Activated B cell treated with CpG ODN at 0.5 μM for 24 hours (primary cell): ENCODE measurements at regions not wholly inside any gene's neighbourhood (a gene's known extent, or its start where the extent isn't known, plus 50 kb on each side); places are given as distances from the start of the nearest gene placed in this dataset.

ENCODE experiments used
- ATAC-seq: fragments of 200-7000 bp; cut with Tn5 transposase; one replicate; pipeline ENCODE4 v1.10.0; 2021; ENCODE audit warnings: low read depth, mild to moderate bottlenecking, moderate library complexity
- CTCF ChIA-PET: fragments of 350-600 bp; sonication (Branson Sonifier 250); formaldehyde crosslinking; loops from one replicate; lab custom pipeline; 2021; ENCODE audit warnings: antibody characterized with exemption; lab: Charles Lee
- POLR2A ChIA-PET: fragments of 350-600 bp; sonication (Branson Sonifier 250); formaldehyde crosslinking; loops from one replicate; lab custom pipeline; 2021; ENCODE audit warnings: antibody characterized with exemption; lab: Charles Lee
- DNase-seq: peaks from one replicate; pipeline ENCODE4 v3.0.0; 2022
- H3K27ac Mint-ChIP-seq: one replicate; pipeline ENCODE4 v1.8.0; 2020; ENCODE audit warnings: mixed read lengths
- H3K27me3 Mint-ChIP-seq: one replicate; pipeline ENCODE4 v1.8.0; 2021; ENCODE audit warnings: mixed read lengths
- H3K36me3 Mint-ChIP-seq: one replicate; pipeline ENCODE4 v1.8.0; 2021; ENCODE audit warnings: low read depth, mixed read lengths
- H3K4me1 Mint-ChIP-seq: one replicate; pipeline ENCODE4 v1.8.0; 2021; ENCODE audit warnings: mixed read lengths
- H3K4me3 Mint-ChIP-seq: one replicate; pipeline ENCODE4 v1.8.0; 2020; ENCODE audit warnings: mild to moderate bottlenecking, mixed read lengths
- H3K9me3 Mint-ChIP-seq: one replicate; pipeline ENCODE4 v1.8.0; 2020; ENCODE audit warnings: mixed read lengths
- intact Hi-C: fragments of 100-400 bp; cut with micrococcal nuclease; formaldehyde crosslinking; loops from one replicate; pipeline ENCODE4 v1.15.1; 2024
- TF ChIP-seq, protein P1 (sequence below): fragments of 200-600 bp; IDR thresholded peaks from one replicate; pipeline ENCODE4 v1.8.0; 2022; ENCODE audit warnings: antibody characterized with exemption, mild to moderate bottlenecking

DNA sequence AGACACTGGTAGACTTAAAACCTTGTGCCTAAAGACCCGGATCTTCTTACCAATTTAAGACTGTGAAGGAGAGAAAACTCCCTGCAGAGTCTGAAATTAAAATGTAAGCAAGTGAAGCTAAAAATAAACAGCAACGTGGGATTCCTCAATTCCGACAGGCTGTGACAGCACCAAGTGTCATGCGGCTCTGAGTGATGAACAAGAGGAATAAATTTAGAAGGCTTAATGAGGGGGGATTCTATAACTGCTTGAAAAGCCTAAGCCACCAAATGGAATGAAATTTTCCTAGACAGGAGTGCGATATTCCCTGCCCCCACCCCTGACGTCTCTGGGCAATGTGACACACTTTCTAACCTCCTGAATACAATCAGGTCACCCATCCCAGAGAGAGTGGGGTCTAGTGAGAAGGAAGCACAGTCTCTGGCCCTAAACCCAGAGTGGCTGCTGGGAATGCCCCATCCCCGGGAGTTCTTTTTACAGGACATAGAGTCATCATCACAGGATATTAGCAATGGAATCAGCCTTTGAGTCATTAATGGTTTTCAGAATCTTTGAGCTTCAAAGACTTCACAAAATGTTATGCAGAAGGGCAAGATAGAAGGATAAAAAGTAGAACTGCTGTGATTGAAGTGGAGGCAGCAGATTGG, 114.3 kb downstream of the EDEM1 start:
- H3K36me3 Mint-ChIP-seq, result no peaks in the 10 kb centered on the region
- no peak overlapping the region for H3K4me3 Mint-ChIP-seq
- ChIA-PET POLR2A (no interaction called here), CTCF (no interaction called here)
- H3K27me3 Mint-ChIP-seq, result no peaks in the 10 kb centered on the region
- no peak overlapping the region for H3K27ac Mint-ChIP-seq
- no peak for ATAC-seq
- intact Hi-C loops, result loop anchor here (10.0 kb wide), 1 partner anchor 433 kb away; no protein-coding TSS in a partner anchor
- peaks cover 14% of the 10 kb centered on the region for H3K4me1 Mint-ChIP-seq
- H3K9me3 Mint-ChIP-seq, result no peaks in the 10 kb centered on the region
- DNase-seq, result no peak
- TF ChIP-seq, protein P1, sequence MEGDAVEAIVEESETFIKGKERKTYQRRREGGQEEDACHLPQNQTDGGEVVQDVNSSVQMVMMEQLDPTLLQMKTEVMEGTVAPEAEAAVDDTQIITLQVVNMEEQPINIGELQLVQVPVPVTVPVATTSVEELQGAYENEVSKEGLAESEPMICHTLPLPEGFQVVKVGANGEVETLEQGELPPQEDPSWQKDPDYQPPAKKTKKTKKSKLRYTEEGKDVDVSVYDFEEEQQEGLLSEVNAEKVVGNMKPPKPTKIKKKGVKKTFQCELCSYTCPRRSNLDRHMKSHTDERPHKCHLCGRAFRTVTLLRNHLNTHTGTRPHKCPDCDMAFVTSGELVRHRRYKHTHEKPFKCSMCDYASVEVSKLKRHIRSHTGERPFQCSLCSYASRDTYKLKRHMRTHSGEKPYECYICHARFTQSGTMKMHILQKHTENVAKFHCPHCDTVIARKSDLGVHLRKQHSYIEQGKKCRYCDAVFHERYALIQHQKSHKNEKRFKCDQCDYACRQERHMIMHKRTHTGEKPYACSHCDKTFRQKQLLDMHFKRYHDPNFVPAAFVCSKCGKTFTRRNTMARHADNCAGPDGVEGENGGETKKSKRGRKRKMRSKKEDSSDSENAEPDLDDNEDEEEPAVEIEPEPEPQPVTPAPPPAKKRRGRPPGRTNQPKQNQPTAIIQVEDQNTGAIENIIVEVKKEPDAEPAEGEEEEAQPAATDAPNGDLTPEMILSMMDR, result no peak

GRCh38 chr3:5302661-5303060, 115.2 kb downstream of the EDEM1 start:
- ChIA-PET CTCF (no interaction called here), POLR2A (no interaction called here)
- Mint-ChIP-seq H3K36me3 (no peaks in the 10 kb centered on the region), H3K27ac (no peak overlapping the region), H3K9me3 (no peaks in the 10 kb centered on the region), H3K4me1 (peaks cover 14% of the 10 kb centered on the region), H3K4me3 (no peak overlapping the region), H3K27me3 (no peaks in the 10 kb centered on the region)
- intact Hi-C loops, result loop anchor here (10.0 kb wide), 1 partner anchor 432 kb away; no protein-coding TSS in a partner anchor
- TF ChIP-seq, protein P1, result no peak
- ATAC-seq, result no peak
- no peak for DNase-seq

DNA sequence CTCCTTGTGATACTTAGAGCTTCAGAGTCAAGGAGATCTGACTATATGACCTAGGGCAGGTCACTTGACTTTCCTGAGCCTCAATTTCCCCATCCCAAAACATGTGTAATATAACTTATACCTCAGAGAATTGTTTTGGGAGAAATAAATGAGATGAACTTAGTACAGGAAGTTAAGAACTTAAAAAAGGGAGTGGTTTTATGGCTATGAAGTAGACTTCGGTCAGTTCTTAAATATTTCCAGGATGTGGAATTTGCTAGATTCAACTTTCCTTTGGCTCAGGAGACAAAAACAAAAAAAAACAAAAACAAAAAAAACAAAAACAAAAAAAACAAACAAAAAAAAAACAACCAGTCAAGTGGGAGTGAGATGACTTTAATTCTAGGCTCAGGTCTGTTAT, 116.7 kb downstream of the EDEM1 start:
- POLR2A ChIA-PET, result no interaction called here

GRCh38 chr3:5304789-5305683, 117.5 kb downstream of the EDEM1 start:
- Mint-ChIP-seq H3K4me1 (peaks cover 4% of the 10 kb centered on the region), H3K27me3 (peaks cover 2% of the 10 kb centered on the region), H3K9me3 (no peaks in the 10 kb centered on the region), H3K4me3 (no peak overlapping the region), H3K36me3 (no peaks in the 10 kb centered on the region), H3K27ac (no peak overlapping the region)
- ChIA-PET CTCF (interaction anchor here (1.4 kb wide), 1 partner anchor 1492 kb away, joined by 3 read pairs; no protein-coding TSS in a partner anchor), POLR2A (no interaction called here)
- ATAC-seq (peak; percentile 18), DNase-seq (no peak)
- intact Hi-C loops, result loop anchor here (1.0 to 10.0 kb wide), 4 partner anchors 78 to 430 kb away; partner anchors contain the start of gene ARL8B
- TF ChIP-seq, protein P1, result no peak

More for the DNA sequence above, 116.7 kb downstream of the EDEM1 start:
- Mint-ChIP-seq H3K9me3 (no peaks in the 10 kb centered on the region), H3K4me1 (peaks cover 4% of the 10 kb centered on the region), H3K4me3 (no peak overlapping the region), H3K36me3 (no peaks in the 10 kb centered on the region), H3K27ac (no peak overlapping the region), H3K27me3 (peaks cover 2% of the 10 kb centered on the region)
- intact Hi-C loops, result loop anchor here (2.0 to 10.0 kb wide), 3 partner anchors 77 to 431 kb away; partner anchors contain the start of gene ARL8B
- TF ChIP-seq, protein P1, result no peak
- CTCF ChIA-PET, result no interaction called here
- DNase-seq (no peak), ATAC-seq (no peak)

DNA sequence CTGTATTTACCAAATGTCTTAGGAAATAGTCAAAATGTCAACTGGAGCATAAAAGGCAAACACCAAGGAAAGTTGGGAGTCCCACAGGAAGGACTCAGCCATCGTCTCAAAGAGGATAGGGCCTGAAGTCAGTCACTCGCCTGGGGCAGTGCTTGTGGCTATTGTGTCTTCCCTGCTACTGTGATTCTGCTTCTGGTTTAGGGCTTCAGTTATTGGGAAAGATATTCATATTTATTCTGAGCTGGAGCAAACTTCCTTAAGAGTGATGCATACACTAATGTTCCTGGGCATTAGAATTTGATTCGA, 118.1 kb downstream of the EDEM1 start:
- TF ChIP-seq, protein P1, result no peak

More for the DNA sequence above, 118.1 kb downstream of the EDEM1 start:
- Mint-ChIP-seq H3K36me3 (no peaks in the 10 kb centered on the region), H3K27me3 (peaks cover 2% of the 10 kb centered on the region), H3K4me1 (peaks cover 4% of the 10 kb centered on the region), H3K4me3 (no peak overlapping the region), H3K27ac (no peak overlapping the region), H3K9me3 (no peaks in the 10 kb centered on the region)
- intact Hi-C loops, result loop anchor here (1.0 to 10.0 kb wide), 4 partner anchors 79 to 429 kb away; partner anchors contain the start of gene ARL8B
- ChIA-PET POLR2A (no interaction called here), CTCF (interaction anchor here (1.4 kb wide), 1 partner anchor 1491 kb away, joined by 3 read pairs; no protein-coding TSS in a partner anchor)
- DNase-seq (no peak), ATAC-seq (no peak)
